Activated T-helper 1 cell treated with anti-CD3 and anti-CD28 coated beads, Interleukin-12 subunit alpha, Interleukin-12 subunit beta, Interleukin-2, Interleukin-4 antibody, amounts not matched to agents 30 ng/mL and 10 ng/mL and 1 ng/mL, durations not matched to agents 14 hours and 24 hours and 36 hours (primary cell): ENCODE measurements at regions not wholly inside any gene's neighbourhood (a gene's known extent, or its start where the extent isn't known, plus 50 kb on each side); places are given as distances from the start of the nearest gene placed in this dataset.

Source experiments
- DNase-seq: peaks from one replicate; pipeline ENCODE4 v3.0.0; 2021; ENCODE audit warnings: low spot score
- H3K27ac Mint-ChIP-seq: one replicate; pipeline ENCODE4 v1.8.0; 2021; ENCODE audit warnings: mild to moderate bottlenecking, mixed read lengths
- H3K27me3 Mint-ChIP-seq: one replicate; pipeline ENCODE4 v1.8.0; 2022; ENCODE audit warnings: mild to moderate bottlenecking, moderate library complexity, mixed read lengths; ENCODE audit not compliant: insufficient read depth
- H3K36me3 Mint-ChIP-seq: one replicate; pipeline ENCODE4 v1.8.0; 2021; ENCODE audit warnings: low read depth, mixed read lengths
- H3K4me1 Mint-ChIP-seq: one replicate; pipeline ENCODE4 v1.8.0; 2021; ENCODE audit warnings: low read depth, mixed read lengths
- H3K4me3 Mint-ChIP-seq: one replicate; pipeline ENCODE4 v1.8.0; 2021; ENCODE audit warnings: mild to moderate bottlenecking, moderate library complexity, mixed read lengths
- H3K9me3 Mint-ChIP-seq: one replicate; pipeline ENCODE4 v1.8.0; 2021; ENCODE audit warnings: mixed read lengths
- intact Hi-C: fragments of 100-400 bp; cut with micrococcal nuclease; formaldehyde crosslinking; loops from one replicate; pipeline ENCODE4 v1.15.1; 2024

DNA sequence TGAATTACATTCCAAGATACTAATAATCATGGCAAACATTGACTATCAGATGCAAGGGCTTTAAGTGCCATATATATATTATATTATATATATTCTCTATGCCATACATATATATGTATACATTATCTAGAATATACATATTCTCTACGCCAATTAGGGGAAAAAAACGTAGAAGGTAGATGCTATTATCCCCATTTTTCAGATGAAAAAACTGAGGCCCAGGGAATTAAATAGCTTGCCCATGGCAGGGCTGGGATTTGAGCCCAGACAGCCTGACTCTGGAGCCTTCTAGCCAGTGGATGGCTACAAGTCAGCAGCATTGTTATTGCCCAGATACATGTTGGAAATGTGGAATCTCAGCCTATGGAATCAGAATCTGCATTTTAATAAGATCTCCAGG, 116.0 kb upstream of the BTG1 start:
- Mint-ChIP-seq H3K9me3 (peaks cover 11% of the 10 kb centered on the region), H3K27me3 (no peaks in the 10 kb centered on the region), H3K4me1 (peaks cover 21% of the 10 kb centered on the region), H3K27ac (no peak overlapping the region), H3K36me3 (peaks cover 5% of the 10 kb centered on the region), H3K4me3 (no peak overlapping the region)
- no peak for DNase-seq
- intact Hi-C loops = no loop called here

DNA sequence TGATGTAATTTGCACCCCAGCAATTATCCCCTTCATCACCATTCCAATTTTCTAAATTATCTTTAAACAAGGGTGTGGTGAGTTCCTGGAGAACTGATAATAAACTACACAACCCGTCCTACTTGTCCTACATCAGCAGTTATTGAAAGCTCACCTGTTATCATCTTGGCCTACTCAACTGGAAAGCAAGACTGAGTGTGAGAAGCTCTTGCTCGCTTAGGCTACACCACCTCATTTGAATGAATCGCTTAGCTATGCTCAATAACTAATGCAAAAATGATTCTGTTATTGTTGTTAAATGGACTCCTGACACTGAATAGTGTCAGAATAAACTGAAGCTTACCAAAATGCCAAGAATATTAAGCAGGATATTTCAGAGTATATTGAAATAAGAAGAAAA, 115.4 kb upstream of the BTG1 start:
- H3K4me1 Mint-ChIP-seq = peaks cover 21% of the 10 kb centered on the region
- H3K36me3 Mint-ChIP-seq = peaks cover 5% of the 10 kb centered on the region
- H3K9me3 Mint-ChIP-seq = peaks cover 11% of the 10 kb centered on the region
- H3K27ac Mint-ChIP-seq = no peak overlapping the region
- no peaks in the 10 kb centered on the region for H3K27me3 Mint-ChIP-seq
- H3K4me3 Mint-ChIP-seq = no peak overlapping the region
- intact Hi-C loops = no loop called here
- DNase-seq = no peak

- peaks cover 21% of the 10 kb centered on the region for H3K4me1 Mint-ChIP-seq
- DNase-seq = no peak
- H3K4me3 Mint-ChIP-seq = no peak overlapping the region
- intact Hi-C loops = no loop called here
- peak overlapping the region; percentile 13 for H3K27ac Mint-ChIP-seq
- no peaks in the 10 kb centered on the region for H3K27me3 Mint-ChIP-seq
- H3K36me3 Mint-ChIP-seq = peaks cover 7% of the 10 kb centered on the region
- H3K9me3 Mint-ChIP-seq = peaks cover 17% of the 10 kb centered on the region
Measured at GRCh38 chr12:92259696-92260251, 114.1 kb upstream of the BTG1 start.

GRCh38 chr12:92259291-92259690, 113.6 kb upstream of the BTG1 start:
- Mint-ChIP-seq H3K9me3 (peaks cover 20% of the 10 kb centered on the region), H3K27ac (peak overlapping the region; percentile 13), H3K36me3 (peaks cover 6% of the 10 kb centered on the region), H3K4me3 (no peak overlapping the region), H3K4me1 (peaks cover 21% of the 10 kb centered on the region), H3K27me3 (no peaks in the 10 kb centered on the region)
- intact Hi-C loops = no loop called here
- DNase-seq = no peak

DNA sequence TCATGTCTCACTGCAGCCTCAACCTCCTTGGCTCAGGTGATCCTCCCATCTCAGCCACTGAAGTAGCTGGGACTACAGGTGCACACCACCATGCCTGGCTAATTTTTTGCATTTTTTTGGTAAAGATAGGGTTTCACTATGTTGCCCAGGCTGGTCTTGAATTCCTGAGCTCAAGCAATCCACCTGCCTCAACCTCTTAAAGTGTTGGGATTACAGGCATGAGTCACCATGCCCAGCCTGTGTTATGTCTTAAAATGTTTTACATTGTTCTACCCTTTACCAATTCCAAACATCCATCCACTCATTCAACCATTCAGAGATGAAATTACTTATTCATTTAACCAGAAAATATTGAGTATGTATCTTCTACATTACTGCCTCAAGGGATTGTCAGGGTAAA, 111.6 kb upstream of the BTG1 start:
- peaks cover 27% of the 10 kb centered on the region for H3K4me1 Mint-ChIP-seq
- no peaks in the 10 kb centered on the region for H3K27me3 Mint-ChIP-seq
- peaks cover 22% of the 10 kb centered on the region for H3K9me3 Mint-ChIP-seq
- peaks cover 8% of the 10 kb centered on the region for H3K36me3 Mint-ChIP-seq
- intact Hi-C loops = no loop called here
- DNase-seq = no peak
- no peak overlapping the region for H3K4me3 Mint-ChIP-seq
- no peak overlapping the region for H3K27ac Mint-ChIP-seq

- Mint-ChIP-seq H3K36me3 (peaks cover 6% of the 10 kb centered on the region), H3K27ac (no peak overlapping the region), H3K27me3 (no peaks in the 10 kb centered on the region), H3K4me1 (peaks cover 27% of the 10 kb centered on the region), H3K4me3 (no peak overlapping the region), H3K9me3 (peaks cover 22% of the 10 kb centered on the region)
- intact Hi-C loops = no loop called here
- no peak for DNase-seq
Measured at GRCh38 chr12:92255741-92256140, 110.1 kb upstream of the BTG1 start.

- Mint-ChIP-seq H3K27me3 (no peaks in the 10 kb centered on the region), H3K36me3 (peaks cover 4% of the 10 kb centered on the region), H3K4me3 (no peak overlapping the region), H3K9me3 (peaks cover 19% of the 10 kb centered on the region), H3K4me1 (peaks cover 6% of the 10 kb centered on the region), H3K27ac (no peak overlapping the region)
- intact Hi-C loops = loop anchor here (1.0 kb wide), 1 partner anchor 15 kb away; no protein-coding TSS in a partner anchor
- no peak for DNase-seq
Measured at GRCh38 chr12:92253301-92253700, 107.7 kb upstream of the BTG1 start.

GRCh38 chr12:92248977-92249376, 103.3 kb upstream of the BTG1 start:
- Mint-ChIP-seq H3K36me3 (peaks cover 2% of the 10 kb centered on the region), H3K4me3 (no peak overlapping the region), H3K27me3 (no peaks in the 10 kb centered on the region), H3K4me1 (peaks cover 7% of the 10 kb centered on the region), H3K27ac (no peak overlapping the region), H3K9me3 (peaks cover 8% of the 10 kb centered on the region)
- intact Hi-C loops = no loop called here
- no peak for DNase-seq

DNA sequence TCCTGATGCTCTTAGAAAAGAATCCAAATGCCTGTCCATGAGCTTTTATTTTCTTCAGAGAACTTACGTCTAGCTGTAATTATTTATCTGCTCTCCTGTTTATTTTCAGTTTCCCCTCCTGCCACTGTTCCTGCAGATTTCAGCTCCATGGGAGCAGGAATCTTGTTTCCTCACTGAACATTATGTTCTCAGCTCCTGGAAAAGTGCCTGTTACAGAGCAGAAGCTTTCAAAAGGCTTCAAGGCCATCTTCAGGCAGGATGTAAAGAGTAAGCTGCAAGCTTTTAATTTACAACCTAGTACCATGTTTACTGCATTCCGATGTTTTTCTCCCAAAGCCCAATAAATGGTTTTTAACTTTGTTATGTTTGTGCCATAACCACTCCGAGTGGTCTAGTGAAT, 98.4 kb upstream of the BTG1 start:
- Mint-ChIP-seq H3K27ac (no peak overlapping the region), H3K36me3 (peaks cover under 1% of the 10 kb centered on the region), H3K4me1 (peaks cover 8% of the 10 kb centered on the region), H3K4me3 (no peak overlapping the region), H3K27me3 (no peaks in the 10 kb centered on the region), H3K9me3 (no peaks in the 10 kb centered on the region)
- intact Hi-C loops = no loop called here
- no peak for DNase-seq

DNA sequence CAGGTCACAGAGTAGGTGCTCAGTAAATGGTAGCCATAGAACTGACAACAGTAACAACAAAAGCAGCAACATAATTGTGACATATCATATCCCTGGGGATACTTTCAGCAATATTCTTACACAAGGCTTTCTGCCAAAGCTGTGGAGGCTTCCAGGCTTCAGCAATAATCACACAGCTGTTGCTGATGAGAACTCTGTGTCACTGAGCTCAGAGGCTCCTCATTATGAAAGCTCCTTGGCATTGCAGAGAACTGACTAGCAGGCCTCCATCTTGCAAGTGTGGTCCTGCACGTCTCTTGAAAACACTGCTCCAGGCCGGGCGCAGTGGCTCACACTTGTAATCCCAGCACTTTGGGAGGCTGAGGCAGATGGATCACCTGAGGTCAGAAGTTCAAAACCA, 97.3 kb upstream of the BTG1 start:
- Mint-ChIP-seq H3K27me3 (no peaks in the 10 kb centered on the region), H3K4me3 (no peak overlapping the region), H3K4me1 (peaks cover 8% of the 10 kb centered on the region), H3K27ac (no peak overlapping the region), H3K9me3 (no peaks in the 10 kb centered on the region), H3K36me3 (peaks cover 2% of the 10 kb centered on the region)
- intact Hi-C loops = no loop called here
- DNase-seq = no peak

DNA sequence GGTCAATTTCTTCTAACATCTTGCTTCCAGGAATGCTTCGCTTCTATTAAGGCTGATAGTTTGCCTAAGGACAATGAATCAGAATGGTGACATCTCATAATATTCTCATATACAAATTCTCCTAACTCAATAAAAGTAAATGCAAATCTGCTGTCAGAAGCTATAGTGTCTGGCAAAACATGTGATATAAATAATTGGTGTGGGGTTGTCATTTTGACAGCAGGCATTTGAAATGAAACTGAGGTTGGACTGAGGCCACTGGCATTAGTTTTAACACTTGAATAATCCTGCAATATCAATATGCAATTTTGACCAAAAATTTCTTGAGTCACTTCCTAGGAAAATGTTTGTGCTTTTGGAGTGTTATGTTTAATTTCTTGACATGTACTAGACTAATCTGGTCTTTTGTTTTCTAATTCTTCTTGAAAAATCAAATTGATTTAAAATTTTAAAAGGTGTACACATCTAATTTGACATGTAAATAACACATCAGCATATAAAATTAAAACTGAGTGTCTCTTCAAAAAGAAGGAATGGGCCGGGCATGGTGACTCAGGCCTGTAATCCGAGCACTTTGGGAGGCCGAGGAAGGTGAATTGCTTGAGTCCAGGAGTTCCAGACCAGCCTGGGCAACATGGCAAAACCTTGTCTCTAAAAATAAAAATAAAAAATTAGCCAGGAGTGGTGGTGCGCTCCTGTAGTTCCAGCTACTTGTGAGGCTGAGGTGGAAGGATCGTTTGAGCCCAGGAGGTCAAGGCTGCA, 92.3 kb upstream of the BTG1 start:
- no peak overlapping the region for H3K27ac Mint-ChIP-seq
- peaks cover 8% of the 10 kb centered on the region for H3K4me1 Mint-ChIP-seq
- no peak for DNase-seq
- no peaks in the 10 kb centered on the region for H3K27me3 Mint-ChIP-seq
- intact Hi-C loops = no loop called here
- peaks cover 5% of the 10 kb centered on the region for H3K36me3 Mint-ChIP-seq
- H3K9me3 Mint-ChIP-seq = no peaks in the 10 kb centered on the region
- no peak overlapping the region for H3K4me3 Mint-ChIP-seq

DNA sequence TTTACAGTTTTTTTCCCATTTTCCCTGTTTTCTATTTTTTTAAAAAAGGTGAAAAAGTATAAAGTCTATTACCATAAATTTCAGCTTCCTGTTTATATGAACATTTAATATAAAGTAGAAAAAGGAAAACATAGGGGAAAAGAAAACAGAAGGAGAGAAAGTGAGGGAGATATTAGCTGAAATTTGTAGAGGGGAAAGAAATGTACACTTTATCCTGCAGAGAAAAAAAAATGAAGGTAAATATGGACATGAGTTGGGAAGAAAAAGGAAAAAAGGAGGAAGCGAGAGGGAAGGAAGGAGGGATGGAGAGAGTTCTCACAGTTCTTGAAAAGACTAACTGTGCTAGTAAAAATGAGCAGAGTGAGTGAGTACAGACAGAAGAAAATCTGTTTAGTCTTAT, 91.6 kb upstream of the BTG1 start:
- no peaks in the 10 kb centered on the region for H3K27me3 Mint-ChIP-seq
- peaks cover 5% of the 10 kb centered on the region for H3K36me3 Mint-ChIP-seq
- intact Hi-C loops = no loop called here
- DNase-seq = no peak
- H3K9me3 Mint-ChIP-seq = no peaks in the 10 kb centered on the region
- no peak overlapping the region for H3K4me3 Mint-ChIP-seq
- H3K4me1 Mint-ChIP-seq = peaks cover 8% of the 10 kb centered on the region
- no peak overlapping the region for H3K27ac Mint-ChIP-seq

DNA sequence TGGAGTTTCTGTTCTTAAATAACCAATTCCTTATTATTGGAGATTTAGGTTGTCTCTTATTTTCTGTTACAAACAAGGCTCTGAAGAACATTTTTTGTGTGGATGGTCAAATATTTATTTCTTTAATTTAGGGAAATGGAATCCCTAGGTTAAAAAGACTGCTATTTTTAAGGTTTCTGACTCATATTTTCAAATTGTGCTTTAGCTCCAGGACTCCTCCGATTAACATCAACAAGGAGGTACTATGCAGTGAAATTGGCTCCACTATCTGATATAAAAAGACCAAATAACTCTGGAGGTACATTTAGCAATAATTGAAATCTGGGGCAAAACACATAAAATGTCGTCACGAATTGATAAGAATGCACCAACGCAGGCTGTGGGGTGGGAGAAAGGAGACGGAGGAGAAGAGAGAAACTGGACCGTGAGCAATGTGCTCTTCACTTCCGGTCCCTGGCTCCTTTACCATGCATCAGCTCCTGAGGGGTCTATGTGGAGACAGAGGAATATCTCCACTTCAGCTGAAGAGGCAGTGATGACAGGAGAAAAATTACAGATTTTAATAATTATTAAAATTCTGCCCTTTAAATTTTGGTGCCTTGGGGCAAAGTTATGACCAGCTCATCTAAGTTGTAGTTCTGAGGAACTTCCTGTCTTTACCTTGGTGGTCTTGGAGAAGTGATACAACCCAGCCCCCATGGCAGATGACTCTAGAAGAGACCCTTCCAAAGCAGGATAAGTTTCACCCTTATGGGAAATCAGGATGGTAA, 90.2 kb upstream of the BTG1 start:
- no peaks in the 10 kb centered on the region for H3K27me3 Mint-ChIP-seq
- H3K4me1 Mint-ChIP-seq = peaks cover 8% of the 10 kb centered on the region

More for the DNA sequence above, 90.2 kb upstream of the BTG1 start:
- Mint-ChIP-seq H3K27ac (no peak overlapping the region), H3K36me3 (peaks cover 5% of the 10 kb centered on the region), H3K9me3 (no peaks in the 10 kb centered on the region), H3K4me3 (no peak overlapping the region)
- DNase-seq = no peak
- intact Hi-C loops = no loop called here
